GM18505 (cell line): ENCODE measurements at regions not wholly inside any gene's neighbourhood (a gene's known extent, or its start where the extent isn't known, plus 50 kb on each side); places are given as distances from the start of the nearest gene placed in this dataset.
"Not testable (repeated sequence)": the region's sequence is repeated elsewhere in the genome, so short reads cannot be mapped to it uniquely, and the experiment has no call there.

ENCODE experiments used
- ATAC-seq: cut with Tn5 transposase; IDR thresholded peaks from one replicate; pipeline ENCODE4 v1.9.1; 2021; ENCODE audit not compliant: unreplicated experiment
- POLR2A ChIP-seq: IDR thresholded peaks from 4 replicates; pipeline ENCODE4 v1.6.1; 2011; ENCODE audit warnings: borderline replicate concordance; ENCODE audit not compliant: insufficient read depth, insufficient read length; ENCODE audit errors: extremely low read depth

GRCh38 chr3:145620002-145620401 lies 541.0 kb downstream of the PLOD2 start:
- ATAC-seq, result no peak
- TF ChIP-seq POLR2A, result no peak

GRCh38 chr3:145620486-145620885 lies 540.5 kb downstream of the PLOD2 start:
- ATAC-seq, result no peak
- no peak for TF ChIP-seq POLR2A

GRCh38 chr3:145623349-145623748 lies 537.6 kb downstream of the PLOD2 start:
- no peak for TF ChIP-seq POLR2A
- ATAC-seq, result no peak

GRCh38 chr3:145628211-145628610 lies 532.8 kb downstream of the PLOD2 start:
- no peak for ATAC-seq
- no peak for TF ChIP-seq POLR2A

- no peak for ATAC-seq
- no peak for TF ChIP-seq POLR2A
Observed at GRCh38 chr3:145637105-145637504, 523.9 kb downstream of the PLOD2 start.

GRCh38 chr3:145639003-145639606 lies 521.9 kb downstream of the PLOD2 start:
- no peak for ATAC-seq
- no peak for TF ChIP-seq POLR2A

- no peak for ATAC-seq
- no peak for TF ChIP-seq POLR2A
Observed at GRCh38 chr3:145639875-145640274, 521.1 kb downstream of the PLOD2 start.

GRCh38 chr3:145648396-145648795 lies 512.6 kb downstream of the PLOD2 start:
- ATAC-seq, result no peak
- no peak for TF ChIP-seq POLR2A

- TF ChIP-seq POLR2A, result no peak
- no peak for ATAC-seq
Observed at GRCh38 chr3:145649368-145649887, 511.6 kb downstream of the PLOD2 start.

- TF ChIP-seq POLR2A, result no peak
- no peak for ATAC-seq
Observed at GRCh38 chr3:145650170-145650569, 510.8 kb downstream of the PLOD2 start.

- TF ChIP-seq POLR2A, result no peak
- ATAC-seq, result no peak
Observed at GRCh38 chr3:145671121-145671520, 489.9 kb downstream of the PLOD2 start.

- no peak for ATAC-seq
- no peak for TF ChIP-seq POLR2A
Observed at GRCh38 chr3:145673838-145674237, 487.1 kb downstream of the PLOD2 start.

- TF ChIP-seq POLR2A, result no peak
- ATAC-seq, result no peak
Observed at GRCh38 chr3:145678401-145678800, 482.6 kb downstream of the PLOD2 start.

GRCh38 chr3:145681181-145681580 lies 479.8 kb downstream of the PLOD2 start:
- TF ChIP-seq POLR2A, result no peak
- ATAC-seq, result no peak

GRCh38 chr3:145687978-145688377 lies 473.0 kb downstream of the PLOD2 start:
- not testable (repeated sequence) for ATAC-seq

- TF ChIP-seq POLR2A, result no peak
- no peak for ATAC-seq
Observed at GRCh38 chr3:145692751-145693150, 468.2 kb downstream of the PLOD2 start.

- ATAC-seq, result no peak
- no peak for TF ChIP-seq POLR2A
Observed at GRCh38 chr3:145696011-145696410, 465.0 kb downstream of the PLOD2 start.
